Type B pancreatic cell (in vitro differentiated cells): ENCODE measurements at regions not wholly inside any gene's neighbourhood (a gene's known extent, or its start where the extent isn't known, plus 50 kb on each side); places are given as distances from the start of the nearest gene placed in this dataset.

Source experiments
- DNase-seq: peaks from one replicate; pipeline ENCODE4 v3.0.0; 2021; ENCODE audit warnings: mixed read lengths; ENCODE audit not compliant: unreplicated experiment; ENCODE audit errors: extremely low spot score
- H3K27ac Mint-ChIP-seq: 2 replicates; pipeline ENCODE4 v1.8.0; 2021; ENCODE audit warnings: mild to moderate bottlenecking, mixed read lengths
- H3K27me3 Mint-ChIP-seq: 2 replicates; pipeline ENCODE4 v1.8.0; 2021; ENCODE audit warnings: mixed read lengths
- H3K36me3 Mint-ChIP-seq: 2 replicates; pipeline ENCODE4 v1.8.0; 2021; ENCODE audit warnings: mixed read lengths
- H3K4me1 Mint-ChIP-seq: one replicate; pipeline ENCODE4 v1.8.0; 2021; ENCODE audit warnings: mixed read lengths; ENCODE audit not compliant: unreplicated experiment
- H3K4me3 Mint-ChIP-seq: 2 replicates; pipeline ENCODE4 v1.8.0; 2021; ENCODE audit warnings: mild to moderate bottlenecking, mixed read lengths
- H3K9me3 Mint-ChIP-seq: 2 replicates; pipeline ENCODE4 v1.8.0; 2021; ENCODE audit warnings: mixed read lengths
- TF ChIP-seq, protein P1 (sequence below): fragments of 200-600 bp; sonication (generic); conservative IDR thresholded peaks from 2 replicates; pipeline ENCODE4 v1.5.0; 2021; ENCODE audit warnings: antibody characterized with exemption, mild to moderate bottlenecking

DNA sequence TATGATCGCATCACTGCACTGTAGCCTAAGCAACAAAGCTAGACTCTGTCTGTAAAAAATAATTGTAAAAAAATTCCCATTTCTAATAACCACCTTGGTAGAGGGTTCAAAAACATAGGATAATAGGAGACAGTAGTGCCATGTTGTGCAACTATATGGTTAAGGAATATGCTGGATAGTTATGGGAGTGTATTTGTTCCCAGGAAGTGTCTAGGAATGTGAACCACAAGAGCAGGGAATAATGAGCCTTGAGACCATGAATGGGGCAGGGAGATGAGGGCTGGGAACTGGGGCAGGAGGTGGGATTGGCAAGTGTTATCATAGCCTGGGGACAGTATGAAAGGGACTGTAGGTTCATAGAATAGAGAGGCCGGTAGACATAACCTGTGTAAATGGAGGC lies 50.4 kb downstream of the RUSC2 start:
- H3K9me3 Mint-ChIP-seq, result no peaks in the 10 kb centered on the region
- H3K27ac Mint-ChIP-seq, result no peak overlapping the region
- H3K36me3 Mint-ChIP-seq, result peaks cover 4% of the 10 kb centered on the region
- peaks cover 41% of the 10 kb centered on the region for H3K4me1 Mint-ChIP-seq
- TF ChIP-seq, protein P1, sequence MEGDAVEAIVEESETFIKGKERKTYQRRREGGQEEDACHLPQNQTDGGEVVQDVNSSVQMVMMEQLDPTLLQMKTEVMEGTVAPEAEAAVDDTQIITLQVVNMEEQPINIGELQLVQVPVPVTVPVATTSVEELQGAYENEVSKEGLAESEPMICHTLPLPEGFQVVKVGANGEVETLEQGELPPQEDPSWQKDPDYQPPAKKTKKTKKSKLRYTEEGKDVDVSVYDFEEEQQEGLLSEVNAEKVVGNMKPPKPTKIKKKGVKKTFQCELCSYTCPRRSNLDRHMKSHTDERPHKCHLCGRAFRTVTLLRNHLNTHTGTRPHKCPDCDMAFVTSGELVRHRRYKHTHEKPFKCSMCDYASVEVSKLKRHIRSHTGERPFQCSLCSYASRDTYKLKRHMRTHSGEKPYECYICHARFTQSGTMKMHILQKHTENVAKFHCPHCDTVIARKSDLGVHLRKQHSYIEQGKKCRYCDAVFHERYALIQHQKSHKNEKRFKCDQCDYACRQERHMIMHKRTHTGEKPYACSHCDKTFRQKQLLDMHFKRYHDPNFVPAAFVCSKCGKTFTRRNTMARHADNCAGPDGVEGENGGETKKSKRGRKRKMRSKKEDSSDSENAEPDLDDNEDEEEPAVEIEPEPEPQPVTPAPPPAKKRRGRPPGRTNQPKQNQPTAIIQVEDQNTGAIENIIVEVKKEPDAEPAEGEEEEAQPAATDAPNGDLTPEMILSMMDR, result no peak
- DNase-seq, result no peak
- peak overlapping the region; percentile 21 for H3K4me3 Mint-ChIP-seq
- no peaks in the 10 kb centered on the region for H3K27me3 Mint-ChIP-seq

DNA sequence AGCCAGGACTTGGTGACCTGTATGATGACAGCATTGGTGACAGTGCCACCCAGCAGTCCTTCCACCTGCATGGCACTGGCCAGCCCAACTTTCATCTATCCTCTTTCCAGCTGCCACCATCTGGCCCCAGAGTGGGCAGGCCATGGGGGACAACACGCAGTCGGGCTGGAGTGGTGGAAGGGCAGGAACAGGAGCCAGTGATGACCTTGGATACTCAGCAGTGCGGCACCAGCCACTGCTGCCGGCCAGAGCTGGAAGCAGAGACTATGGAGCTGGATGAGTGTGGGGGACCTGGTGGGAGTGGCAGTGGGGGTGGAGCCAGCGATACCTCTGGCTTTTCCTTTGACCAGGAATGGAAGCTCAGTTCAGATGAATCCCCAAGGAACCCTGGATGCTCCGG lies 56.9 kb downstream of the RUSC2 start:
- H3K4me3 Mint-ChIP-seq, result no peak overlapping the region
- no peak for DNase-seq
- no peak overlapping the region for H3K27ac Mint-ChIP-seq
- H3K27me3 Mint-ChIP-seq, result no peaks in the 10 kb centered on the region
- H3K4me1 Mint-ChIP-seq, result peaks cover 8% of the 10 kb centered on the region
- TF ChIP-seq, protein P1, result no peak
- H3K9me3 Mint-ChIP-seq, result no peaks in the 10 kb centered on the region
- H3K36me3 Mint-ChIP-seq, result peaks cover 4% of the 10 kb centered on the region

- DNase-seq, result no peak
- no peak overlapping the region for H3K27ac Mint-ChIP-seq
- peaks cover 4% of the 10 kb centered on the region for H3K36me3 Mint-ChIP-seq
- no peak overlapping the region for H3K4me3 Mint-ChIP-seq
- no peaks in the 10 kb centered on the region for H3K9me3 Mint-ChIP-seq
- H3K27me3 Mint-ChIP-seq, result no peaks in the 10 kb centered on the region
- peaks cover 5% of the 10 kb centered on the region for H3K4me1 Mint-ChIP-seq
- TF ChIP-seq, protein P1, result no peak
Observed at GRCh38 chr9:35547889-35548418, 57.1 kb upstream of the TESK1 start.

DNA sequence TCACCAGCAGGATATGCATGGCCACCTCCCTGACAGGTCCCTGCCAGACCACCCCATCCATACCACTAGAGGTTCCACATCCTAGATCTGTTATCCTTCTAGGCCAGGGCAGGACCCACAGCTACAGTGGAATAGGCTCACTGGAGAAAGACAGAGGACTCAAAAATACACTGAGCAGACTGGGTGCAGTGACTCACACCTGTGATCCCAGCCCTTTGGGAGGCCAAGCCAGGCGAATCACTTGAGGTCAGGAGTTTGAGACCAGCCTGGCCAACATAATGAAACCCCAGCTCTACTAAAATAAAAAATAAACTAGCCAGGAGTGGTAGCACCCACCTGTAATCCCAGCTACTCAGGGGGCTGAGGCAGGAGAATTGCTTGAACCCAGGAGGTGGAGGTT lies 56.5 kb upstream of the TESK1 start:
- Mint-ChIP-seq H3K27ac (no peak overlapping the region), H3K36me3 (peaks cover 4% of the 10 kb centered on the region), H3K9me3 (no peaks in the 10 kb centered on the region), H3K27me3 (no peaks in the 10 kb centered on the region), H3K4me3 (no peak overlapping the region), H3K4me1 (peaks cover 5% of the 10 kb centered on the region)
- no peak for DNase-seq
- TF ChIP-seq, protein P1, result no peak

DNA sequence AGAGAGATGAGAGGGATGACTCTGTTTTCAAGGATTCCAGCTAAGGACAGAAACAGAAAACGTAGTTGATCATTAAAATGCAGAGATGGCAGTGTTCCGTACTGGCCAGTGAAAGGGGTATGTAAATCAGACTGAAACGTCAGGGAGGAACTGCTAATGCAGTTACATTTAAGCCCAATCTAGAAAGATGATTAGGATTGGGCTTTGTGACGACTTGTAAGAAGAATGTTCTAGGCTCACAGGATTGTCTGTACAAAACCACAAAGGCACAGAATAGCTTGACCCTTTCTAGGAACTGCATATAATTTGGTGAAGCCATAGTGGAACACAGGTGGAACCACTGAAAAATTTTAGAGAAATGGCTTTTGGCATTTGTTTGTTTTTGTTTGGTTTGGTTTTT lies 55.6 kb upstream of the TESK1 start:
- no peaks in the 10 kb centered on the region for H3K27me3 Mint-ChIP-seq
- H3K27ac Mint-ChIP-seq, result no peak overlapping the region
- no peaks in the 10 kb centered on the region for H3K9me3 Mint-ChIP-seq

More for the DNA sequence above, 55.6 kb upstream of the TESK1 start:
- peaks cover 4% of the 10 kb centered on the region for H3K36me3 Mint-ChIP-seq
- no peak overlapping the region for H3K4me3 Mint-ChIP-seq
- TF ChIP-seq, protein P1, result no peak
- H3K4me1 Mint-ChIP-seq, result no peaks in the 10 kb centered on the region
- no peak for DNase-seq
